BJ (cell line): ENCODE measurements at regions not wholly inside any gene's neighbourhood (a gene's known extent, or its start where the extent isn't known, plus 50 kb on each side); places are given as distances from the start of the nearest gene placed in this dataset.

Experiments used
- CTCF ChIA-PET: fragments of 350-600 bp; formaldehyde crosslinking; extraction: SDS; loops from one replicate; lab custom pipeline; 2021; ENCODE audit warnings: antibody characterized with exemption, inconsistent platforms; lab: Yijun Ruan, JAX
- POLR2A ChIA-PET: fragments of 300-600 bp; sonication (Branson Sonifier 250); formaldehyde crosslinking; extraction: SDS; loops from one replicate; lab custom pipeline; 2021; ENCODE audit warnings: antibody characterized with exemption; lab: Charles Lee
- DNase-seq: peaks from one replicate; pipeline ENCODE4 v3.0.0-alpha.2; 2011; ENCODE audit warnings: low read depth
- H3K27me3 ChIP-seq: 2 replicates; pipeline ENCODE4 v1.6.0; 2011; ENCODE audit warnings: low read length; ENCODE audit not compliant: control insufficient read depth, insufficient read depth
- H3K36me3 ChIP-seq: 2 replicates; pipeline ENCODE4 v1.5.1; 2011; ENCODE audit warnings: low read length; ENCODE audit not compliant: control insufficient read depth, insufficient read depth
- H3K4me3 ChIP-seq: 2 replicates; pipeline ENCODE4 v1.5.1; 2011; ENCODE audit warnings: low read depth, mild to moderate bottlenecking, control low read depth, low read length
- TF ChIP-seq, protein P1 (sequence below): IDR thresholded peaks from 2 replicates; pipeline ENCODE4 v1.5.1; 2011; ENCODE audit warnings: low read depth, mild to moderate bottlenecking, control low read depth, inconsistent platforms, low read length, moderate library complexity; ENCODE audit not compliant: insufficient read depth

DNA sequence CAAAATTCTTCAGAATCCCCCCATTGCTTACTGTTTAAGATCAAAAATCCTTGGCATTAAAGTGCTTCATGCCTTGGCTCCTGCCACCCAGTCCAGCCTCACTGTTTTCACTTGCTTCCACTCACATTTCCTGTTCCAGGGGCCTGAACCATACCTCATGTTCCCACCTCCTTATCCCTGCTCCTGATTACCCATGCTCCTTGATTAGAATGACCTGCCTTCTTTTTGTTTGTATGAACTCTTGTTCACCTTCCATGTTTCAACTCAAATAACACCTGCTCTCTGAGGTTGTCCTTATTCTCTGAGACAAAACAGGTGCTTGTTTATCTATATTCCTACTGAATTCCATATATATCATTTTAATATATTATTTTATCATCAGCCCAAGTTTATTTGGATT, 77.1 kb upstream of the VSTM2A start:
- H3K36me3 ChIP-seq, result no peaks in the 10 kb centered on the region
- POLR2A ChIA-PET, result no interaction called here
- no peak for DNase-seq
- no peaks in the 10 kb centered on the region for H3K27me3 ChIP-seq
- H3K4me3 ChIP-seq, result no peak overlapping the region
- CTCF ChIA-PET, result interaction anchor here (1.3 kb wide), 1 partner anchor 13 kb away, joined by 4 read pairs; no protein-coding TSS in a partner anchor
- TF ChIP-seq, protein P1, sequence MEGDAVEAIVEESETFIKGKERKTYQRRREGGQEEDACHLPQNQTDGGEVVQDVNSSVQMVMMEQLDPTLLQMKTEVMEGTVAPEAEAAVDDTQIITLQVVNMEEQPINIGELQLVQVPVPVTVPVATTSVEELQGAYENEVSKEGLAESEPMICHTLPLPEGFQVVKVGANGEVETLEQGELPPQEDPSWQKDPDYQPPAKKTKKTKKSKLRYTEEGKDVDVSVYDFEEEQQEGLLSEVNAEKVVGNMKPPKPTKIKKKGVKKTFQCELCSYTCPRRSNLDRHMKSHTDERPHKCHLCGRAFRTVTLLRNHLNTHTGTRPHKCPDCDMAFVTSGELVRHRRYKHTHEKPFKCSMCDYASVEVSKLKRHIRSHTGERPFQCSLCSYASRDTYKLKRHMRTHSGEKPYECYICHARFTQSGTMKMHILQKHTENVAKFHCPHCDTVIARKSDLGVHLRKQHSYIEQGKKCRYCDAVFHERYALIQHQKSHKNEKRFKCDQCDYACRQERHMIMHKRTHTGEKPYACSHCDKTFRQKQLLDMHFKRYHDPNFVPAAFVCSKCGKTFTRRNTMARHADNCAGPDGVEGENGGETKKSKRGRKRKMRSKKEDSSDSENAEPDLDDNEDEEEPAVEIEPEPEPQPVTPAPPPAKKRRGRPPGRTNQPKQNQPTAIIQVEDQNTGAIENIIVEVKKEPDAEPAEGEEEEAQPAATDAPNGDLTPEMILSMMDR, result no peak

DNA sequence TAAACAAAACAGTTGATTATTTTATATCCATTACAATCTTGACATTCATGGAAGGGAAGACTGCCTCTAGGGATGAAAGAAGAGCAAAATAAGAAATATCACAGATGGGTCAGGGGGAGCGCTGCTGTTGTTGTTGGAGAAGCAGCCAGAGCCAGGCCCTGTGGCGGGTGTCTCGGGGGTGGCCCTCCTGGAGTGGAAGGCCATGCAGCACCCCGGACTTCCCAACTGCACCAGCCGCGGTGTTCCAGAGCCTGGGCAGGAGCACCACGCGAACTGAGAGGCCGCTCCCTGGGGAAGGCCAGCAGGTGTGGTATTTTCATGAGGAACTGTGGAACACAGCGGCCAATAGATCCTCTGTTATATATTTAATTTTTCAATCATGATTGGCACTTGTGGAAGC, 72.4 kb upstream of the VSTM2A start:
- no peaks in the 10 kb centered on the region for H3K36me3 ChIP-seq
- no peaks in the 10 kb centered on the region for H3K27me3 ChIP-seq
- DNase-seq, result no peak
- ChIA-PET POLR2A (no interaction called here), CTCF (no interaction called here)
- no peak overlapping the region for H3K4me3 ChIP-seq
- TF ChIP-seq, protein P1, result no peak

DNA sequence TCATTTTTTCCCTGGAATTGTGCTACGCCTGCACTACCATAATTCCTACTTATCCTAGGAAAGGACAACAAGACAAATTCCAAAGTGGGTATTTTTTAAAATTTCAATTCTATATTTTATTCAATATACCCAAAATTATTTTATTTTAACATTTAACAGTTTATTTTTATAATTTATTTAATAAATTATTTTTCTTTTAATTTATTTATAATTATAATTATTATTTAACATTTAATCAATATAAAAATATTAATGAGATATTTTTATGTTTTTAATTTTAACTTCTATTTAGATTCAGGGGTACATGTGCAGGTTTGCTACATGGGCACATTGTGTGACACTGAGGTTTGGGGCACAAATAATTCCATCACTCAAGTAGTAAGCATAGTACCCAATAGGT, 65.6 kb upstream of the VSTM2A start:
- POLR2A ChIA-PET, result no interaction called here
- no peak for DNase-seq
- no peak overlapping the region for H3K4me3 ChIP-seq
- TF ChIP-seq, protein P1, result no peak
- H3K27me3 ChIP-seq, result no peaks in the 10 kb centered on the region
- no peaks in the 10 kb centered on the region for H3K36me3 ChIP-seq
- CTCF ChIA-PET, result no interaction called here

DNA sequence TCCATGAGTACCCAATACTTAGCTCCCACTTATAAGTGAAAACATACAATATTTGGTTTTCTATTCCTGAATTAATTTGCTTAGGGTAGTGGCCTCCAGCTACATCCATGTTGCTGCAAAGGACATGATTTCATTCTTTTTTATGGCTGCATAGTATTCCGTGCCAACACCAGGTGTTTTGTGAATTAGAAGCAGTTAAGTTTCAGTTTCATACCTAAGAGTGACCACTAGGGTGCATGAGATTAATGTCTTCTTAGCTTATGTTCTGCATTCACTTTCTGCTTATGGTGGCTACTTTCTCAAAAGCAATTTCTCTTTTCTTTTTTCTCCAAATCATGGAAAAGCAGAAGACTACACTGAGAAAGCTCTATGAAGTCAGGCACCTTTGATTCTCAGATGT, 65.1 kb upstream of the VSTM2A start:
- Histone ChIP-seq H3K4me3 (no peak overlapping the region), H3K27me3 (no peaks in the 10 kb centered on the region), H3K36me3 (no peaks in the 10 kb centered on the region)
- POLR2A ChIA-PET, result no interaction called here
- CTCF ChIA-PET, result interaction anchor here (1.0 kb wide), 1 partner anchor 13 kb away, joined by 4 read pairs; no protein-coding TSS in a partner anchor
- no peak for DNase-seq
- TF ChIP-seq, protein P1, result no peak

DNA sequence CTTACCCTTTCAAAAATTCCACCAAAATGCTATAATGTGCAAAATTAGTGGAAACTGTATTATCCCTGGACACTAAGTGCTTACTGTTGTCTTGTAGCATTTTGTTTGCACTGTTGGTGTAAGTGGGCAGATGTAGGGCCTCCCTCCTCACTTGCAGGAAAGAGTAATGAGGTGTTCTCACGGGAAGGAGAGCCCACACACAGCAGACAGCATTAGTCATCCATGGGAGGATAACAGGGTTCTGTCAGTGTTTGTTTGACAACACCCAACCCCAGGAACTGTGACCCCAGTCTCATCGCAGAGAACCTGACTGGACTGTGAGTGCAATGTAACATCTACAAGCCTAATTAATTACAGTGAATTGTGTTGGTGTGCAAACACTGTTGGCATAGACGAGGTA, 58.7 kb upstream of the VSTM2A start:
- ChIA-PET POLR2A (no interaction called here), CTCF (no interaction called here)
- H3K36me3 ChIP-seq, result no peaks in the 10 kb centered on the region
- no peak for DNase-seq
- H3K27me3 ChIP-seq, result no peaks in the 10 kb centered on the region
- TF ChIP-seq, protein P1, result no peak
- no peak overlapping the region for H3K4me3 ChIP-seq
